SK-N-SH (cell line): ENCODE measurements at regions not wholly inside any gene's neighbourhood (a gene's known extent, or its start where the extent isn't known, plus 50 kb on each side); places are given as distances from the start of the nearest gene placed in this dataset.

ENCODE experiments used
- CTCF ChIP-seq: fragments of 200-600 bp; sonication (generic); IDR thresholded peaks from 2 replicates; pipeline ENCODE4 v1.6.1; 2017; ENCODE audit warnings: antibody characterized with exemption, mild to moderate bottlenecking, moderate library complexity
- EP300 ChIP-seq, 2 experiments: IDR thresholded peaks; 2 replicates each; pipeline versions ENCODE4 v1.4.0 to v1.6.1; 2012; ENCODE audit warnings: borderline replicate concordance in 1 of 2, low read depth in 1 of 2, low read length in 1 of 2
- GATA2 ChIP-seq: sonication (generic); formaldehyde crosslinking; IDR thresholded peaks from 2 replicates; pipeline ENCODE4 v1.5.0; 2020; ENCODE audit warnings: mild to moderate bottlenecking, missing genetic modification reagents
- RAD21 ChIP-seq: IDR thresholded peaks from 2 replicates; pipeline ENCODE4 v1.6.1; 2012; ENCODE audit warnings: mild to moderate bottlenecking, low read length
- RCOR1 ChIP-seq: fragments of 150-350 bp; IDR thresholded peaks from 2 replicates; pipeline ENCODE4 v1.6.1; 2017; ENCODE audit warnings: antibody characterized with exemption, low read length
- REST ChIP-seq: IDR thresholded peaks from 2 replicates; pipeline ENCODE4 v1.6.1; 2012; ENCODE audit warnings: mild to moderate bottlenecking, low read depth, low read length, moderate library complexity
- RFX5 ChIP-seq: IDR thresholded peaks from 2 replicates; pipeline ENCODE4 v1.6.1; 2012; ENCODE audit warnings: mild to moderate bottlenecking, improper control_type of control experiment, low read length
- SIN3A ChIP-seq: IDR thresholded peaks from 2 replicates; pipeline ENCODE4 v1.6.1; 2012; ENCODE audit warnings: low read depth, mild to moderate bottlenecking, low read length, moderate library complexity, borderline replicate concordance
- TCF12 ChIP-seq: IDR thresholded peaks from 2 replicates; pipeline ENCODE4 v1.4.0; 2012
- YY1 ChIP-seq: IDR thresholded peaks from 2 replicates; pipeline ENCODE4 v1.4.0; 2012; ENCODE audit warnings: low read depth, mild to moderate bottlenecking
- ZBTB33 ChIP-seq: IDR thresholded peaks from 2 replicates; pipeline ENCODE4 v1.4.0; 2012; ENCODE audit warnings: low read depth, borderline replicate concordance

- TF ChIP-seq CTCF = no peak
- TF ChIP-seq RAD21 = no peak
- TF ChIP-seq GATA2 (CRISPR knock-in tag) = no peak
- no peak for TF ChIP-seq RCOR1
- peak; percentile 54; the same call in 1 of the 2 replicates for TF ChIP-seq TCF12
- TF ChIP-seq SIN3A = no peak
- TF ChIP-seq REST = no peak
- TF ChIP-seq ZBTB33 = no peak
- no peak for TF ChIP-seq RFX5
- TF ChIP-seq YY1 = no peak
- peak in 1 of 2 experiments; percentile 40; a peak in 1 of 4 replicates for TF ChIP-seq EP300 (IDR thresholded peaks at IDR 0.05; ENCODE audit: borderline replicate concordance in 1 of 2, low read depth in 1 of 2, low read length in 1 of 2)
These were observed 56.4 kb upstream of the CD44 start for GRCh38 chr11:35082321-35083180.
